Sigmoid colon (tissue), 6 donors: ENCODE measurements at regions not wholly inside any gene's neighbourhood (a gene's known extent, or its start where the extent isn't known, plus 50 kb on each side); places are given as distances from the start of the nearest gene placed in this dataset.

Source experiments
- DNase-seq: peaks from one replicate; pipeline ENCODE4 v3.0.0-alpha.2; 2019
- H3K27ac ChIP-seq, 4 donors: fragments of 200-600 bp; sonication (generic); one replicate each; pipeline ENCODE4 v1.5.1; 2016 to 2019; ENCODE audit warnings: mild to moderate bottlenecking in 1 of 4
- H3K27me3 ChIP-seq, 3 donors: fragments of 200-600 bp; sonication (generic); one replicate each; pipeline ENCODE4 v1.5.1; 2019; ENCODE audit warnings: mild to moderate bottlenecking in 1 of 3
- H3K36me3 ChIP-seq, 4 donors: fragments of 200-600 bp; sonication (generic); one replicate each; pipeline ENCODE4 v1.5.1; 2016 to 2019
- H3K4me1 ChIP-seq, 4 donors: fragments of 200-600 bp; sonication (generic); one replicate each; pipeline ENCODE4 v1.5.1; 2017 to 2019
- H3K4me3 ChIP-seq, 4 donors: fragments of 200-600 bp; sonication (generic); one replicate each; pipeline ENCODE4 v1.5.1; 2017 to 2019; ENCODE audit warnings: mild to moderate bottlenecking in 2 of 4, moderate library complexity in 1 of 4
- H3K9me3 ChIP-seq, 4 donors: fragments of 200-600 bp in 3 of 4; sonication (generic) in 3 of 4; one replicate each; pipeline versions ENCODE4 v1.5.1 to v1.6.1; 2013 to 2019
- CTCF ChIP-seq, 4 experiments: fragments of 450-650 bp in 3 of 4; fragments of 200-600 bp in 1 of 4; IDR thresholded peaks; one replicate each; pipeline ENCODE4 v1.5.1; 2016 to 2019; ENCODE audit warnings: antibody characterized with exemption in 4 of 4, mild to moderate bottlenecking in 3 of 4, moderate library complexity in 2 of 4
- EP300 ChIP-seq, 4 donors: sonication (generic); formaldehyde crosslinking; IDR thresholded peaks; one replicate each; pipeline ENCODE4 v1.6.1; 2017; ENCODE audit warnings: antibody characterized with exemption in 4 of 4
- POLR2A ChIP-seq, 2 donors: fragments of 450-650 bp; IDR thresholded peaks; one replicate each; pipeline ENCODE4 v1.6.1; 2016; ENCODE audit warnings: antibody characterized with exemption in 2 of 2, mild to moderate bottlenecking in 2 of 2, moderate library complexity in 2 of 2
- POLR2AphosphoS5 ChIP-seq, 4 donors: sonication (generic); formaldehyde crosslinking; IDR thresholded peaks; one replicate each; pipeline ENCODE4 v1.6.1; 2017; ENCODE audit warnings: antibody characterized with exemption in 4 of 4
- WGBS, 2 donors: extraction: QIAGEN DNeasy Blood & Tissue Kit; methylation state at CpG; one replicate each; pipeline ENCODE4 v1.1.7; 2013; 5-methylcytosine and 5-hydroxymethylcytosine counted together
- intact Hi-C: fragments of 100-400 bp; cut with DNase I; formaldehyde crosslinking; loops from one replicate; pipeline ENCODE4 v1.15.1; 2023
- donor health status: healthy with polysubstance abuse.
- donor health status: healthy.

GRCh38 chr21:28810826-28811524 lies 181.7 kb downstream of the LTN1 start:
- no peaks in the 10 kb centered on the region for H3K4me1 ChIP-seq
- no peaks in the 10 kb centered on the region for H3K27me3 ChIP-seq
- DNase-seq: no peak
- H3K9me3 ChIP-seq: peaks cover 0 to 7% (median 2%) of the 10 kb centered on the region in 4 donors
- H3K36me3 ChIP-seq: no peaks in the 10 kb centered on the region
- TF ChIP-seq EP300 (IDR thresholded peaks at IDR 0.05): no peak
- no peak for TF ChIP-seq CTCF (IDR thresholded peaks at IDR 0.05)
- no peak for TF ChIP-seq POLR2AphosphoS5 (IDR thresholded peaks at IDR 0.05)
- TF ChIP-seq POLR2A (IDR thresholded peaks at IDR 0.05): no peak
- no peak overlapping the region for H3K27ac ChIP-seq
- WGBS, 2 donors: 91% methylated on average over 3 of the region's 3 CpGs
- no peak overlapping the region for H3K4me3 ChIP-seq
- intact Hi-C loops: no loop called here

- Histone ChIP-seq H3K27ac (peak overlapping the region in 3 of 4 donors; percentile 25 to 67 (median 37)), H3K4me1 (peaks cover 0 to 4% (median 0%) of the 10 kb centered on the region in 4 donors), H3K9me3 (peaks cover 0 to 7% (median 2%) of the 10 kb centered on the region in 4 donors), H3K27me3 (no peaks in the 10 kb centered on the region), H3K4me3 (no peak overlapping the region), H3K36me3 (no peaks in the 10 kb centered on the region)
- intact Hi-C loops: no loop called here
- TF ChIP-seq CTCF (IDR thresholded peaks at IDR 0.05) (no peak), POLR2AphosphoS5 (IDR thresholded peaks at IDR 0.05) (peak in 2 of 4 donors; percentile 31 to 38), POLR2A (IDR thresholded peaks at IDR 0.05) (no peak)
- WGBS, 2 donors: 61 to 80% methylated on average over 4 of the region's 4 CpGs
- no peak for DNase-seq
Observed at GRCh38 chr21:28805885-28806284, 186.8 kb downstream of the LTN1 start.

GRCh38 chr21:28804089-28804670 lies 188.5 kb downstream of the LTN1 start:
- DNase-seq: no peak
- no peak overlapping the region for H3K4me3 ChIP-seq
- H3K9me3 ChIP-seq: peaks cover 0 to 7% (median 2%) of the 10 kb centered on the region in 4 donors
- H3K36me3 ChIP-seq: no peaks in the 10 kb centered on the region
- WGBS, 2 donors: 91 to 96% methylated on average over 3 of the region's 3 CpGs
- H3K27me3 ChIP-seq: no peaks in the 10 kb centered on the region
- intact Hi-C loops: no loop called here
- TF ChIP-seq POLR2AphosphoS5 (IDR thresholded peaks at IDR 0.05) (no peak), EP300 (IDR thresholded peaks at IDR 0.05) (no peak), POLR2A (IDR thresholded peaks at IDR 0.05) (no peak), CTCF (IDR thresholded peaks at IDR 0.05) (no peak)
- H3K27ac ChIP-seq: peak overlapping the region in 2 of 4 donors; percentile 48 to 67
- H3K4me1 ChIP-seq: peaks cover 0 to 4% (median 0%) of the 10 kb centered on the region in 4 donors

GRCh38 chr21:28801906-28802305 lies 190.8 kb downstream of the LTN1 start:
- peaks cover 0 to 6% (median 2%) of the 10 kb centered on the region in 4 donors for H3K4me1 ChIP-seq
- H3K9me3 ChIP-seq: no peaks in the 10 kb centered on the region
- no peak for DNase-seq
- WGBS, 2 donors: 98% methylated on average over 1 of the region's 1 CpG
- H3K27me3 ChIP-seq: no peaks in the 10 kb centered on the region
- H3K27ac ChIP-seq: no peak overlapping the region
- H3K4me3 ChIP-seq: no peak overlapping the region
- H3K36me3 ChIP-seq: no peaks in the 10 kb centered on the region
- no peak for TF ChIP-seq CTCF (IDR thresholded peaks at IDR 0.05)
- no peak for TF ChIP-seq POLR2AphosphoS5 (IDR thresholded peaks at IDR 0.05)
- TF ChIP-seq EP300 (IDR thresholded peaks at IDR 0.05): no peak
- no peak for TF ChIP-seq POLR2A (IDR thresholded peaks at IDR 0.05)
- intact Hi-C loops: no loop called here
